Uterus (tissue), 3 donors: ENCODE measurements at regions not wholly inside any gene's neighbourhood (a gene's known extent, or its start where the extent isn't known, plus 50 kb on each side); places are given as distances from the start of the nearest gene placed in this dataset.

Experiments
- DNase-seq, 2 donors: peaks; one replicate each; pipeline ENCODE4 v3.0.0-alpha.2; 2019 to 2020
- H3K27ac ChIP-seq, 2 donors: fragments of 200-600 bp; sonication (generic); 1 replicate in 1 of 2; 2 replicates in 1 of 2; pipeline ENCODE4 v1.5.1; 2016 to 2018
- H3K27me3 ChIP-seq, 2 donors: fragments of 200-600 bp; sonication (generic); one replicate each; pipeline ENCODE4 v1.5.1; 2018 to 2019; ENCODE audit warnings: control low read depth in 1 of 2
- H3K36me3 ChIP-seq, 2 donors: fragments of 200-600 bp; sonication (generic); one replicate each; pipeline ENCODE4 v1.5.1; 2019; ENCODE audit warnings: control low read depth in 1 of 2
- H3K4me1 ChIP-seq, 2 donors: fragments of 200-600 bp; sonication (generic); one replicate each; pipeline ENCODE4 v1.5.1; 2018 to 2019; ENCODE audit warnings: control low read depth in 1 of 2
- H3K4me3 ChIP-seq, 2 donors: fragments of 200-600 bp; sonication (generic); 1 replicate in 1 of 2; 2 replicates in 1 of 2; pipeline ENCODE4 v1.5.1; 2018 to 2019; ENCODE audit warnings: mild to moderate bottlenecking in 1 of 2
- H3K9me3 ChIP-seq, 2 donors: fragments of 200-600 bp; sonication (generic); one replicate each; pipeline ENCODE4 v1.5.1; 2019; ENCODE audit warnings: control low read depth in 1 of 2
- CTCF ChIP-seq, 4 experiments: fragments of 200-600 bp in 2 of 4; fragments of 450-650 bp in 2 of 4; sonication (generic) in 2 of 4; IDR thresholded peaks; one replicate each; pipeline ENCODE4 v1.5.1; 2016 to 2019; ENCODE audit warnings: antibody characterized with exemption in 4 of 4, mild to moderate bottlenecking in 2 of 4, moderate library complexity in 1 of 4
- POLR2A ChIP-seq, 2 donors: fragments of 450-650 bp; IDR thresholded peaks; one replicate each; pipeline ENCODE4 v1.6.1; 2016; ENCODE audit warnings: antibody characterized with exemption in 2 of 2, mild to moderate bottlenecking in 1 of 2, moderate library complexity in 1 of 2
- intact Hi-C: fragments of 100-400 bp; cut with DNase I; formaldehyde crosslinking; loops from one replicate; pipeline ENCODE4 v1.15.1; 2023; ENCODE audit warnings: low total_unique reads
- donor health status: DM: yes; HTN: yes; CAD: no.

DNA sequence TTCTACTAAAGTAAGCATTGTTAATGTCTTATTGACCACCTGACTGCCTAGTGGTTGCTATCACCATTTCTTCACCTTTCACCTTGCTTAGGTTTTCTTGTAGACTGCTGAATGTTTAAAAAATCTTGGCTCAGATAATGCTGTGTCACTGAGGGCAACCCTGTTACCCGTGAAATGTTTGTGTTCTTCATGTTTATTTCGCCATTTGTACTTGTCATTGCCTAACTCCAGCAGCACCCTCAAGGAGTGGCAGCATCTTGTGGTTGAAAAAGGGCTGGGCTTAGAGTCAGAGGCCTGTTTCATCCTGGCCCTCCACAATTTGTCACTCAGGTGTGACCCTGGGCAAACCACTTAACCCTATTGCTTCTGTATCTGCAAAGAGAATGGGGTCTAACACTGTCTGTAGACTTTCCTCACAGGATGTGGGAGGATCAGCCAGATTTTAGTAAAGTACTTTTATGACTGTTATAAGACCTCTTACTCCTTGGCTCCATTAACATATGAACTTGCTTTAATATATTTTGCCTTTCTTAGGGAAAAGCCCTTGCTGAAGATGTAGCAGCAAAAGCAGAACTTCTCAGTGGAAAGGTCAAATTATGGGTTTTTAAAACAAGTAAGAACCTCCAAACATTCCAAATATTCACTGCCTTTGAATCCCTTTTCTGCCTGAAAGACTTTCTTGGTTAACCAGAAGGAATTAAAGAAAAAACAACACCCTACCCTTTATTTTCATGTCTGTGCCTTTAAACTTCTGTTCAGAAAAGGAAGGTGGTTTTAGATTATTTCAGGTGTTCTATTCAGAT is 154.5 kb upstream of the C11orf87 start:
- no peak for DNase-seq
- no peak overlapping the region for H3K4me3 ChIP-seq
- no peaks in the 10 kb centered on the region for H3K36me3 ChIP-seq
- H3K4me1 ChIP-seq, result no peaks in the 10 kb centered on the region
- intact Hi-C loops, result no loop called here
- no peak for TF ChIP-seq POLR2A (IDR thresholded peaks at IDR 0.05)
- no peak for TF ChIP-seq CTCF (IDR thresholded peaks at IDR 0.05)
- H3K27me3 ChIP-seq, result no peaks in the 10 kb centered on the region
- no peak overlapping the region for H3K27ac ChIP-seq
- peaks cover 0 to 7% of the 10 kb centered on the region in 2 donors for H3K9me3 ChIP-seq

- no peak for DNase-seq
- no peaks in the 10 kb centered on the region for H3K9me3 ChIP-seq
- no peaks in the 10 kb centered on the region for H3K27me3 ChIP-seq
- intact Hi-C loops, result no loop called here
- H3K36me3 ChIP-seq, result no peaks in the 10 kb centered on the region
- TF ChIP-seq CTCF (IDR thresholded peaks at IDR 0.05) (no peak), POLR2A (IDR thresholded peaks at IDR 0.05) (no peak)
- H3K27ac ChIP-seq, result no peak overlapping the region
- no peaks in the 10 kb centered on the region for H3K4me1 ChIP-seq
- H3K4me3 ChIP-seq, result no peak overlapping the region
Measured at GRCh38 chr11:109275931-109276330, 146.1 kb upstream of the C11orf87 start.

GRCh38 chr11:109285465-109285864 is 136.5 kb upstream of the C11orf87 start:
- intact Hi-C loops, result no loop called here
- TF ChIP-seq CTCF (IDR thresholded peaks at IDR 0.05) (no peak), POLR2A (IDR thresholded peaks at IDR 0.05) (no peak)
- Histone ChIP-seq H3K36me3 (no peaks in the 10 kb centered on the region), H3K4me1 (no peaks in the 10 kb centered on the region), H3K9me3 (no peaks in the 10 kb centered on the region), H3K27me3 (no peaks in the 10 kb centered on the region), H3K27ac (no peak overlapping the region), H3K4me3 (no peak overlapping the region)
- DNase-seq, result no peak

DNA sequence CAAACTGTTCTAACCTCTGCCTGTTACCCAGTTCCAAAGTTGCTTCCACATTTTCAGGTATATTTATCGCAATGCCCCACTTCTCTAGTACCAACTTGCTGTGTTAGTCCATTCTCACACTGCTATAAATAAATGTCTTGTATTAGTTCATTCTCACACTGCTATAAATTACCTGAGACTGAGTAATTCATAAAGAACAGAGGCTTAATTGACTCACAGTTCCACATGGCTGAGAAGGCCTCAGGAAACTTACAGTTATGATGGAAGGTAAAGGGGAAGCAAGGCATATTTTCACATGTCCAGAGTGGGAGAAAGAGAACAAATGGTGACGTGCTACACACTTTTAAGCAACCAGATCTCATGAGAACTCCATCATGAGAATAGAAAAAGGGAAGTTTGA is 130.4 kb upstream of the C11orf87 start:
- Histone ChIP-seq H3K4me3 (no peak overlapping the region), H3K36me3 (no peaks in the 10 kb centered on the region), H3K27ac (no peak overlapping the region), H3K4me1 (no peaks in the 10 kb centered on the region), H3K27me3 (no peaks in the 10 kb centered on the region), H3K9me3 (no peaks in the 10 kb centered on the region)
- intact Hi-C loops, result no loop called here
- no peak for DNase-seq
- TF ChIP-seq POLR2A (IDR thresholded peaks at IDR 0.05) (no peak), CTCF (IDR thresholded peaks at IDR 0.05) (no peak)

DNA sequence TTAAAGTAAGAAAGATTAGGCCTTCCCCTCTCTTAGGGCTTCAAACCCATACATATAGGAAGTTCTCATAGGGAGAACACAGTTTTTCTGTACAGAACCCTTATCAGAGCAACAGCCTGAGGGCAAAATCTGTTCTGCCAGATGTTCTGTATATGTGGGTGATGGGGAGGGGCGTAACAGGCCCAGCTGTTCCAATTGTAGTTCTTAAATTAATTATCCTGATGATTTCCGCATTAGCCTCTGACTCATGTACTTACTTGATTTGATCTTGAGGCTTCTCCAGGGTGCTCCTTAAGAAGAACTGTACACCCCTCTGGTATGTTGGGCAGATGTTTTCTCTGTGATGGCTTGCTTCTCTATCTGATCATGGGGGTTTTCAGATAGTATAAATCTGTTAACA is 123.1 kb upstream of the C11orf87 start:
- H3K27me3 ChIP-seq, result no peaks in the 10 kb centered on the region
- TF ChIP-seq CTCF (IDR thresholded peaks at IDR 0.05) (no peak), POLR2A (IDR thresholded peaks at IDR 0.05) (no peak)
- intact Hi-C loops, result no loop called here
- no peak overlapping the region for H3K27ac ChIP-seq
- no peaks in the 10 kb centered on the region for H3K36me3 ChIP-seq
- no peak for DNase-seq
- no peak overlapping the region for H3K4me3 ChIP-seq
- H3K9me3 ChIP-seq, result no peaks in the 10 kb centered on the region
- H3K4me1 ChIP-seq, result no peaks in the 10 kb centered on the region
